Astrocyte (in vitro differentiated cells and primary cell): ENCODE measurements at regions not wholly inside any gene's neighbourhood (a gene's known extent, or its start where the extent isn't known, plus 50 kb on each side); places are given as distances from the start of the nearest gene placed in this dataset.
"Not testable (repeated sequence)": the region's sequence is repeated elsewhere in the genome, so short reads cannot be mapped to it uniquely, and the experiment has no call there.

Source experiments
- DNase-seq: peaks from one replicate; pipeline ENCODE4 v3.0.0-alpha.2; 2010; ENCODE audit warnings: low read depth
- FAIRE-seq: peaks from 2 replicates; lab custom pipeline; 2011; peaks lifted over from hg19 to GRCh38; lab: Jason Lieb, UNC
- H2AFZ ChIP-seq: 2 replicates; pipeline ENCODE4 v1.6.0; 2012; ENCODE audit warnings: low read depth, low read length, inconsistent platforms
- H3K27ac ChIP-seq: 2 replicates; pipeline ENCODE4 v1.5.1; 2011; ENCODE audit warnings: low read depth, low read length, inconsistent platforms
- H3K27me3 ChIP-seq: 2 replicates; pipeline ENCODE4 v1.6.0; 2011; ENCODE audit warnings: low read length, inconsistent platforms; ENCODE audit not compliant: insufficient read depth
- H3K36me3 ChIP-seq: 2 replicates; pipeline ENCODE4 v1.5.1; 2011; ENCODE audit warnings: low read length, inconsistent platforms; ENCODE audit not compliant: insufficient read depth
- H3K4me1 ChIP-seq: 2 replicates; pipeline ENCODE4 v1.5.1; 2011; ENCODE audit warnings: low read length, inconsistent platforms; ENCODE audit not compliant: insufficient read depth
- H3K4me2 ChIP-seq: 2 replicates; pipeline ENCODE4 v1.6.0; 2012; ENCODE audit warnings: low read length, inconsistent platforms
- H3K4me3 ChIP-seq: 2 replicates; pipeline ENCODE4 v1.5.1; 2011; ENCODE audit warnings: low read depth, mild to moderate bottlenecking, low read length, inconsistent platforms; ENCODE audit not compliant: insufficient read depth
- H3K79me2 ChIP-seq: 2 replicates; pipeline ENCODE4 v1.6.0; 2012; ENCODE audit warnings: mild to moderate bottlenecking, low read length, inconsistent platforms; ENCODE audit not compliant: insufficient read depth
- H3K9ac ChIP-seq: 2 replicates; pipeline ENCODE4 v1.6.0; 2012; ENCODE audit warnings: mild to moderate bottlenecking, low read length, inconsistent platforms
- H3K9me3 ChIP-seq: 2 replicates; pipeline ENCODE4 v1.5.1; 2012; ENCODE audit warnings: low read depth, mild to moderate bottlenecking, low read length, inconsistent platforms; ENCODE audit not compliant: insufficient read depth
- H4K20me1 ChIP-seq: 2 replicates; pipeline ENCODE4 v1.6.0; 2012; ENCODE audit warnings: low read length, inconsistent platforms; ENCODE audit not compliant: insufficient read depth
- H3K27ac Mint-ChIP-seq: one replicate; pipeline ENCODE4 v1.8.0; 2021; ENCODE audit warnings: mild to moderate bottlenecking, mixed read lengths; ENCODE audit not compliant: unreplicated experiment
- H3K27me3 Mint-ChIP-seq: one replicate; pipeline ENCODE4 v1.8.0; 2021; ENCODE audit warnings: low read depth, mixed read lengths; ENCODE audit not compliant: unreplicated experiment
- H3K36me3 Mint-ChIP-seq: one replicate; pipeline ENCODE4 v1.8.0; 2021; ENCODE audit warnings: low read depth, mixed read lengths; ENCODE audit not compliant: unreplicated experiment
- H3K4me1 Mint-ChIP-seq: one replicate; pipeline ENCODE4 v1.8.0; 2021; ENCODE audit warnings: low read depth, mixed read lengths; ENCODE audit not compliant: unreplicated experiment
- H3K4me3 Mint-ChIP-seq: one replicate; pipeline ENCODE4 v1.8.0; 2021; ENCODE audit warnings: mild to moderate bottlenecking, moderate library complexity, mixed read lengths; ENCODE audit not compliant: unreplicated experiment
- H3K9me3 Mint-ChIP-seq: one replicate; pipeline ENCODE4 v1.8.0; 2021; ENCODE audit warnings: mild to moderate bottlenecking, mixed read lengths; ENCODE audit not compliant: unreplicated experiment
- CTCF ChIP-seq: IDR thresholded peaks from 2 replicates; pipeline ENCODE4 v1.5.1; 2011; ENCODE audit warnings: low read depth, mild to moderate bottlenecking, inconsistent platforms, low read length, moderate library complexity; ENCODE audit not compliant: insufficient read depth
- EZH2 ChIP-seq: IDR thresholded peaks from 2 replicates; pipeline ENCODE4 v1.6.1; 2012; ENCODE audit warnings: mild to moderate bottlenecking, low read length, inconsistent platforms; ENCODE audit not compliant: insufficient read depth

DNA sequence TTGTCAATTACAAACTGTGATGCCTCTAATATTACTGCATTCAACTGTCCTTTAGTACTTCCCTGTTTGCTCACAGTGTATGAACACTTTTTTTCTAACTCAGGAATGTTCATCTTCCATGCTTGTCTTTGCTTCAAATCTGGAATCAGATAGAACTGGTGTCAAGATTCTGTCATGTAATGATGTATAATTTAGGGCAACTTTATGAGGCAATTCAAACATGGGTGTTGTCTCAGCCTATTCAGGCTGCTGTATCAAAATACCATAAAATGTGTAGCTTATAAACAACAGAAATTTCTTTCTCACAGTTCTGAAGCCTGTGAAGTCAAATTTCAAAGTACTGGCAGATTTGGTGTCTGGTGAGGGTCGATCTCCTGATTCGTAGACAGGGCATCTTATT is 1012.9 kb downstream of the RAB28 start:
- Histone ChIP-seq H2AFZ (no peak overlapping the region), H3K36me3 (no peaks in the 10 kb centered on the region), H3K9ac (no peak overlapping the region), H3K79me2 (no peaks in the 10 kb centered on the region), H3K4me1 (no peaks in the 10 kb centered on the region), H3K9me3 (no peaks in the 10 kb centered on the region), H4K20me1 (no peaks in the 10 kb centered on the region), H3K27me3 (no peaks in the 10 kb centered on the region), H3K4me2 (no peak overlapping the region), H3K4me3 (no peak overlapping the region), H3K27ac (no peak overlapping the region)
- no peak for FAIRE-seq
- H3K4me3 Mint-ChIP-seq: no peak overlapping the region
- H3K27ac Mint-ChIP-seq: no peak overlapping the region
- no peak for TF ChIP-seq CTCF
- no peak for TF ChIP-seq EZH2
- H3K36me3 Mint-ChIP-seq: no peaks in the 10 kb centered on the region
- H3K9me3 Mint-ChIP-seq: no peaks in the 10 kb centered on the region
- H3K4me1 Mint-ChIP-seq: no peaks in the 10 kb centered on the region
- no peaks in the 10 kb centered on the region for H3K27me3 Mint-ChIP-seq
- no peak for DNase-seq

- H3K36me3 ChIP-seq, H2AFZ ChIP-seq, H3K4me3 ChIP-seq, H3K36me3 Mint-ChIP-seq, H4K20me1 ChIP-seq, H3K9me3 ChIP-seq, H3K4me1 ChIP-seq, H3K9ac ChIP-seq, FAIRE-seq, H3K4me1 Mint-ChIP-seq, H3K79me2 ChIP-seq, H3K4me2 ChIP-seq, H3K27ac ChIP-seq, H3K4me3 Mint-ChIP-seq, H3K27me3 ChIP-seq, DNase-seq, H3K27me3 Mint-ChIP-seq: not testable (repeated sequence)
- Mint-ChIP-seq H3K27ac (peak overlapping the region; percentile 26), H3K9me3 (peaks cover 11% of the 10 kb centered on the region)
Measured at GRCh38 chr4:12461576-12461975, 1022.6 kb downstream of the RAB28 start.

DNA sequence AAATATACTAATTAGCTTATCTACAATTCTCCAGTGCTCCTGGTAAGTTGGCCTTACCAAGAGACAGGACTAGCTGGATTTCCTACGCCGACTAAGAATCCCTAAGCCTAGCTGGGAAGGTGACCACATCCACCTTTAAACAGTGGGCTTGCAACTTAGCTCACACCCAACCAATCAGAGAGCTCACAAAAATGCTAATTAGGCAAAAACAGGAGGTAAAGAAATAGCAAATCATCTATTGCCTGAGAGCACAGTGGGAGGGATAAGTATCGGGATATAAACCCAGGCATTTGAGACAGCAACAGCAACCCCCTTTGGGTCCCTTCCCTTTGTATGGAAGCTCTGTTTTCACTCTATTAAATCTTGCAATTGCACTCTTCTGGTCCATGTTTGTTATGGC is 1025.0 kb downstream of the RAB28 start:
- H3K9ac ChIP-seq: no peak overlapping the region
- FAIRE-seq: no peak
- no peak overlapping the region for H3K4me2 ChIP-seq
- Mint-ChIP-seq H3K4me1 (no peaks in the 10 kb centered on the region), H3K4me3 (no peak overlapping the region), H3K27me3 (no peaks in the 10 kb centered on the region), H3K27ac (no peak overlapping the region), H3K9me3 (peaks cover 9% of the 10 kb centered on the region), H3K36me3 (no peaks in the 10 kb centered on the region)
- no peak for TF ChIP-seq EZH2
- no peak for TF ChIP-seq CTCF
- no peaks in the 10 kb centered on the region for H3K36me3 ChIP-seq
- DNase-seq: no peak
- no peaks in the 10 kb centered on the region for H3K27me3 ChIP-seq
- H3K4me1 ChIP-seq: no peaks in the 10 kb centered on the region
- no peak overlapping the region for H3K27ac ChIP-seq
- no peak overlapping the region for H2AFZ ChIP-seq
- H3K4me3 ChIP-seq: no peak overlapping the region
- H3K79me2 ChIP-seq: no peaks in the 10 kb centered on the region
- H3K9me3 ChIP-seq: no peaks in the 10 kb centered on the region
- no peaks in the 10 kb centered on the region for H4K20me1 ChIP-seq
